GM21723 (cell line): ENCODE measurements at regions not wholly inside any gene's neighbourhood (a gene's known extent, or its start where the extent isn't known, plus 50 kb on each side); places are given as distances from the start of the nearest gene placed in this dataset.

ENCODE experiments used
- ATAC-seq: cut with Tn5 transposase; IDR thresholded peaks from one replicate; pipeline ENCODE4 v1.9.1; 2021; ENCODE audit warnings: mild to moderate bottlenecking, moderate library complexity; ENCODE audit not compliant: unreplicated experiment

DNA sequence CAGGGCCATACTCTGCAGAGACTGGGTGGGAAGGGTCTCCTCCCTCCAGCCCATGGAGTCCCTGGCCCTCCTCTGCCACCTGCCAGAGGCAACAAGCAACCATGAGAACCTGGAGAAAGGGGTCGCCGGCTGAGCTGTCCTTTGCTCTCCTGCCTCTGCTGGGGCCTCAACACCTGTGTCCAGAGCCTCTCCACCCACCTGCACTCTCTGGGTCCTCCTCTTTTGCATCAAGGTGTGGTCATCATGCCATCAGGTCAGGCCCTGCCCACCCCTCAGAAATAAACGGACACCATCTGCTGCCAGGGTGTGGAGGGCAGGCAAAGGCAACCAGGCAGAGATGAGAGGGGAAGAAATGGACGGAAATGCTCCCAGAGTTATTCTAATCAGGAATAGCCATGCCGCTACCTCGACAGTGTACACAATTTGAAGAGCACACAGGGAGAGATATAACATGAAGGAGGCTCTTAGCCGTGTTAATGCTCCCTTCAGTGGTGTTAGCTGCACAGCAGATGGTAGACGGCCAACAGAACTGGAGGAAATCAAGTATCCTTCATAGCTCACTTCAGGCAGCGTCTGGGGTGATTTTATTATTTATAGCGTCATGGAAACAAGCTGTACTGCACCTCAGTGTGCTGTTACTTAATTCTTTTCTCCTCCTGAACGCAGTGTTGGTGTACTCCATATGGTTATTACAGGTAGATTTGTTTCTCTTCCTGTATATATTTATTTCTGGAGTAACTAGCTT is 247.9 kb downstream of the TSN start:
- no peak for ATAC-seq

GRCh38 chr2:122007126-122007525 is 251.7 kb downstream of the TSN start:
- ATAC-seq: no peak

DNA sequence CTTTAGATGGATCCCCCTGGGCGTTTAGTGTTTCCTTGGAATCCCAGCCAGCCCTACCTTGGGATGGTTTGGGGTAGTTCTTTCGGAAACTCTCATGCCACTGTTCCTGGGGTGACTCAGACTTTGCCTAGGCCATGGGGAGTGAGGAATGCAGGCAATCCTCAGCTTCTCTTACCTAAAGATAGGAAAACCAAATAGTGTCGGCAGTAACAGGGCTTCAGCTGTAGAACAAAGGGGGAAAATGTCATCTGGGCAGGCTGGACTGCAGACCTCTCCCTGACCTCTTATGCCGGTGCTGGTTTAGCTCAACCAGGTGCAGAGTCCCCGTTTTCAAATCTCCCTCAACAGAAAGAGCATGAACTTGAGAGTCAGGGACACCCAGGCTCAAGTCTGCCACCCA is 252.1 kb downstream of the TSN start:
- no peak for ATAC-seq

DNA sequence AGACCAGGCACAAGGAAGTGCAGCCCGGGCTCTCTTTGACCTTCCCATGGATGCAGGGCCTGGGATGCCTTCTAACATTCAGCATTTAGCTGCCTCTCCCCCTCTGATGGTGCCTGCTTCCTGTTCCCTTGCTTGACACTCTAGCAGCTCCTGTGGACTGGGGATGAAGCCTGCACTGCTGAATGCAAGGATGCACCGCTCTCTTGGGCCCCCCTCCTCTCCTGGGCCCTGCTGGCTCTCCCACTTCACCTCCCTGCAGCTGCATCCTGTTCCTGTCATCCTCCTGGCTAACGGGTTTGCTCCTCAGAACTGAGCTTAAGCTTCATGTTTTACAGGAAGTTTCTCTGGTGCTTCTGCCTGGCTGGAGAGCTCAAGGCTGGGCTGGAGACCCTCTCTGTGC is 254.1 kb downstream of the TSN start:
- no peak for ATAC-seq

GRCh38 chr2:122011493-122012270 is 256.2 kb downstream of the TSN start:
- no peak for ATAC-seq

DNA sequence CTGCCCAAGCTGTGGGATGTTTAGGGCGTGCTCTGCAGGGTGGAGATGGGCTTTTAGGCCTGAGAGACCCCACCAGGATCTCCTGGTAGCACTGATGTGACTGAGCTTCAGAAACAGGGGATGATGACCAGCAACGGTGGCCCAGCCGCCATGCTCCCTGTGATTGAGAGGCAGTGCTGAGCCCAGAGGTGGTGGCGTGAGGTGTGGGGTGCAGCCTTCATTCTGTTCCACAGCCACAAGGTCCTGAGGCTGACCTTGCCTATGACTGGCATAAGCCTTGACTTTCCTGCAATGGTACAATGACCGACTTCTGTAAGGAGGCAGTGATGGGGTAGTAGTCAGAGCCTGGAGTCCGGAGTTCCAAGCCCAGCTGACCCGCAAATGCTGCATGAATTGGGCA is 263.3 kb downstream of the TSN start:
- no peak for ATAC-seq

GRCh38 chr2:122019724-122020123 is 264.3 kb downstream of the TSN start:
- no peak for ATAC-seq

- no peak for ATAC-seq
Observed at GRCh38 chr2:122020377-122020776, 264.9 kb downstream of the TSN start.

DNA sequence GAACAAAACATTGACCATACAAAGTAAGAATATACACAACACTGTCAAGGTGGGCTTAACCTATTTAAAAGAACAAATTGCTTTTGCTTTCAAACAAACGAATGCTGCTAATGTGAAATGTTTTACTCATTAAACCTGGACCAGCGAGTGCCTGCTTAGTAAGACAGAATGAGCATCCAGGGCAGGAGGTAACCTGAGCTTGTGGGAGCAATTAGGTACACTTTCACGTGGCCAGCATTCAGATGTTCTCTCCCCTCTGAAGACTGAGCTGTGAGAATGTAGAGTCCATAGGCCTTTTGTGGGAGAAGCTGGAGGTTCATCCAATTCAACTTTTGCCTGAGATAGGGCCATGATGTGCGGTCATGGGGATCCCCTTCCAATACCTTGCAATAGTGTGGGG is 266.5 kb downstream of the TSN start:
- ATAC-seq: no peak

- ATAC-seq: no peak
Observed at GRCh38 chr2:122022531-122022930, 267.1 kb downstream of the TSN start.

DNA sequence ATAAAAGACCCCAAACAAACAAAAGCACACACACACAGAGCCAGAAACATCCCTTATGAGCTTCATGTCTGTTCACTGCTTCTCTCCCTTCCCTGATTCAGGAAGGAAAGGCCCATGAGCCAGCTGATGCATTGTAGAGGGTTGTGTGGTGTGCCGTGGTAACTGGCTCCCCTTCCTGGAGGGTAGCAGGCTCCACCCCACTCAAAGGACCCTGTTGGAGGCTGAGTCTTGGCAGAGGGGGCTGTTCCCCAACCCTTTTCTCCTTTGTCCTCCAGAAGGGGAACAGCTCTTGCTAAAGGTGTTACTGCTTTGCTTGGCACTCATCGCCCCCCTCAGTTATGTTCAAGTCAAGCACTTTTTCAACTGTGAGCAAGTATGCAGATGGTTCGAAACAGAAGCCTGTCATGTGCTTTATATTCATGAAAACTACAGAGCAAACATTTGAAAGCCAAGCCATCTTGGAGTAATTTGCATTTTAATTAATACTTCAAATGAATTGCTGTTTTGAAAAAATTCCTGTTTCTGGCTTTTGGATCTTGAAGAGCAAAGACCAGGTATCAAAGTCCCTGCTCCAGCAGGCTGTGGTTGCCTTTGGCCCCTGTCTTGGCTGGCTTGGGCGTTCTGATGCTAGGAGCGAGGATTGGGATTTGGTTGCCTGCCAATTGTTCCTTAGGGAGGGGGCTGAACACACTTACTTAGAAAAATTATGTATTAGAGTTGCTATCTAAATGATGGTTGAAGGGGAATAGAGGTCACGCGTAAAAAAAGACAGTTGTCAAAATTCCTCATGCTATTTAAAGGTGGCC is 267.8 kb downstream of the TSN start:
- no peak for ATAC-seq

- no peak for ATAC-seq
Observed at GRCh38 chr2:122027510-122028217, 272.2 kb downstream of the TSN start.

GRCh38 chr2:122028371-122029100 is 273.1 kb downstream of the TSN start:
- ATAC-seq: no peak

GRCh38 chr2:122029456-122029855 is 274.0 kb downstream of the TSN start:
- no peak for ATAC-seq

- ATAC-seq: no peak
Observed at GRCh38 chr2:122029945-122030344, 274.5 kb downstream of the TSN start.

DNA sequence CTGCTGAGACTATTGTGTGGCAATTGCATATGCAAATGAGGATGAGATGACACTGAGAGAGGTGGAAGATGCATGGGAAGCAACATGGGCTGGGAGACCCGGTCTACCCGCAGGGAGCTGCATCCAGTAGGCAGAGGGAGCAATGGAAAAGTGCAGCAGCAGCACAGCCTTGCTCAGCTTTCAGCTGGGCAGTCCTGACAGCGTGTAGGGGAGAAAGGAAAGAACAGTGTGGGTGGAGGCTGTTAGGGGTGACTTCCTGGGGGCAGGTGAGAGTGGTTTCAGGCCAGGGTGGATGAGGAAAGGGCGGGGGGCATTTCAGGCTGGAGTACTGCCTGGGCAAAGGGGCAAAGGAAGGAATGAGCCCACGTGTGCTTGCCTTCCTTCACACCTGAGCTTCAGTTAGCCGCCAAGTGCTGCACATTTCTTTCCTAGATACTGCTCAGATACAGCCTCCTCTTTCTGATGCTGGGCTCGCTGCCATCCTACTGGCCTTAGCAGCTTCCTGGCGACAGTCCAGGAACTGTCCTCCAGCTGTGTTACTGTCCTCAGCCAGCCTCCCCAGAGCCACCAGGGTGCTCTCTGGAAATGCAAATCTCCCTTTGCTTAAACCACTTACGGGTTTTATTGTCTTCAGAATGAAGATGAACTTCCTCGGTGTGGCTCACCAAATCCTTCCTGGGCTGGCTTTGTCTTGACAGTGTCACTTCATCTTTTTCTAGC is 276.3 kb downstream of the TSN start:
- ATAC-seq: no peak

- ATAC-seq: no peak
Observed at GRCh38 chr2:122032264-122032645, 276.8 kb downstream of the TSN start.

GRCh38 chr2:122033778-122034177 is 278.3 kb downstream of the TSN start:
- no peak for ATAC-seq

GRCh38 chr2:122034344-122034743 is 278.9 kb downstream of the TSN start:
- ATAC-seq: no peak

DNA sequence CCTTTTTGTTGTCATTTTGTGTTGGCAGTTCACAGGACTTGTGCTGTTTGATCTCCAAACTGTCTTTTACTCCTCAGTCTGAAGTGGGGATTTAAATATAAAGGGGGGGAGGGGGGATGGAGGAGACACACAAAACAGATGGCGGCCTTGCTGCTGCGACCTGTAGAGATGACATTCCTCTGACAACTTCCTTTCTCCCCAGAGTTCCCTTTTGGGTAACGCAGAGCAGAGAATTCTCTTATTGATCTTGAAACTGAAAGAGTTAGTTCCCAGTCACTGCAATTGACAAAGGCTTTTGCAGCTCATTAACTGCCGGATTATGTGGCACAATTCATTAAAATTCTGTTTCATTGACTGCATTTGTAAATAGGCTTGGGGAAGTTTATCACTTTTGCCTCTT is 279.3 kb downstream of the TSN start:
- ATAC-seq: no peak
